Posterior vena cava (tissue), 2 donors: ENCODE measurements at regions not wholly inside any gene's neighbourhood (a gene's known extent, or its start where the extent isn't known, plus 50 kb on each side); places are given as distances from the start of the nearest gene placed in this dataset.

Experiments
- DNase-seq: peaks from one replicate; pipeline ENCODE4 v3.0.0-alpha.2; 2020; ENCODE audit warnings: low spot score
- intact Hi-C, 2 donors: fragments of 100-400 bp; cut with DNase I; formaldehyde crosslinking; loops; one replicate each; pipeline versions ENCODE4 v1.14.1 to v1.14.2; 2022 to 2023
- donor health status: DM: yes; HTN: yes; CAD: no.
- donor health status: DM: yes; HTN: yes; CAD: no.

GRCh38 chr15:77714555-77714954 is 81.8 kb upstream of the LINGO1 start:
- DNase-seq = no peak
- intact Hi-C loops = no loop called here

DNA sequence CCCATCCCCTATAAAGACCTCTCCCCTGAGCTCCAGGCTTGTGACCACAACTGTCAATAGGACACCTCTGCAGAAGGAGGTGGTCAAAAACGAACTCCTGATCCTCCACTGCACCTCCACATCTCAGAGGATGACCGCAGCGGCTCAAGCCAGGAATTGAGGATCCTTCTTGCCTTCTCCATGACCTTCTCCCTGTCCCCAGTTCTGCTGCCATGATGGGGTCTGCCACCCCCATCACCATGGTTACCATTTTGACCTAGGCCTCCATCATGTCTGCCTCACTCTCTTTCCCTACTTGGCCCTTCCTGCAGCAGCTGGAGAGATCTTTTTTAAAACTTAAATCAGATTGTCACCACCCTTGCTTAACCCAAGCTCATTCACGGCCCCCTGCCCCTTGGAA is 81.3 kb upstream of the LINGO1 start:
- DNase-seq = no peak
- intact Hi-C loops = no loop called here

DNA sequence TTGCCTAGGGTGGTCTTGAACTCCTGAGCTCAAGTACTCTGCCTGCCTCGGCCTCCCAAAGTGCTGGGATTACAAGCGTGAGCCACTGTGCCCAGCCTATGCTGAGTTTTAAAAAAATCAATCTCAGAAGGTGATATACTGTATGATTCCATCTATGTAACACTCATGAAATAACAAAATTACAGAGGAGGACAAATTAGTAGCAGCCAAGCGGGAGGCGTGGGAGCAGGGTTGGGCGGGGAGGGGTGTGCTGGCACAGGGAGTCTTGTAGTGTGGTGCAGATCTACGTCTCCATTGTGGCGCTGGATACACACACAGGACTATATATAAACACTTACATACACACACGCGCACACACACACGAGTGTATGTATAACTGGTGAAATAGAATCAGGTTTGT is 80.6 kb upstream of the LINGO1 start:
- intact Hi-C loops = no loop called here
- DNase-seq = no peak

DNA sequence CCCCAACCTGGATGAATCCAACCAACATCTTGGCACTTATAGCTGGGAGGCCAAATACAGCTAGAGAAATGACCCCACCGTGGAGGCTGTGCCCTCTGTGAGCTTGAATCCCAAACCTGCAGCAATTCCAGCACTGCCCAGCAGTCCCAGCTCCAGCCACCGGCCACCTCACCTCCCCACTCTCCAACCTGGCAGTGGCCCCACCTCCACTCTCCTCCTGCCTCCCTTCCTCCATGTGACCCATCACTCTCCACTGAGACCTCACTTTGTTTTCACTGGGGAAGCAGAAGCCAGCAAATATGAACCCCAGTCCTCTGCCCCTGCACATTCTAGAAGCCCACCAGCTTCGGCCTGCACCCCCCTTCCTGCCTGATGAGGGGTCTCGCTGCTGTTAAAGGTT is 79.7 kb upstream of the LINGO1 start:
- no peak for DNase-seq
- intact Hi-C loops = no loop called here

DNA sequence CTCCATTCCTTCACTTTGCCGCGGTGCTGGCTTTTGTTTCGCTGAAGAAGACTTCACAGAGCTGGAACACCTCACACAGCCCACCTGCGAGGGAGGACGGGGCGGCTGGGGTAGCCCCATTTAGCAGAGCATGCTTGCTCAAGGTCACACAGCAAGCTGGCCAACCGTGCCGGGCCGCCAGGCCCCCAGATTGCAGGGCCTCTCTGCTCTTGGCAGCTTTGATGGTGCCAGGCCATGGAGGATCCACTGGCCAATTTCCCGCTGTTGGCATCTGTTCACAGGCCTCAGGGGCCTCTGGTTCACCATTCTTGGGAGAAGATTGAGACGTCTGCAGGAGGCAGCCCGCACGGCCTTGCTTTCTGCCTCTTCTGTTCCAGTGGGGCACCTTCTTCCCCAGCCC is 77.9 kb upstream of the LINGO1 start:
- intact Hi-C loops = no loop called here

GRCh38 chr15:77710206-77710605 is 77.5 kb upstream of the LINGO1 start:
- no peak for DNase-seq
- intact Hi-C loops = no loop called here

More for the DNA sequence above, 77.9 kb upstream of the LINGO1 start:
- no peak for DNase-seq

GRCh38 chr15:77709135-77709886 is 76.6 kb upstream of the LINGO1 start:
- no peak for DNase-seq
- intact Hi-C loops = no loop called here

DNA sequence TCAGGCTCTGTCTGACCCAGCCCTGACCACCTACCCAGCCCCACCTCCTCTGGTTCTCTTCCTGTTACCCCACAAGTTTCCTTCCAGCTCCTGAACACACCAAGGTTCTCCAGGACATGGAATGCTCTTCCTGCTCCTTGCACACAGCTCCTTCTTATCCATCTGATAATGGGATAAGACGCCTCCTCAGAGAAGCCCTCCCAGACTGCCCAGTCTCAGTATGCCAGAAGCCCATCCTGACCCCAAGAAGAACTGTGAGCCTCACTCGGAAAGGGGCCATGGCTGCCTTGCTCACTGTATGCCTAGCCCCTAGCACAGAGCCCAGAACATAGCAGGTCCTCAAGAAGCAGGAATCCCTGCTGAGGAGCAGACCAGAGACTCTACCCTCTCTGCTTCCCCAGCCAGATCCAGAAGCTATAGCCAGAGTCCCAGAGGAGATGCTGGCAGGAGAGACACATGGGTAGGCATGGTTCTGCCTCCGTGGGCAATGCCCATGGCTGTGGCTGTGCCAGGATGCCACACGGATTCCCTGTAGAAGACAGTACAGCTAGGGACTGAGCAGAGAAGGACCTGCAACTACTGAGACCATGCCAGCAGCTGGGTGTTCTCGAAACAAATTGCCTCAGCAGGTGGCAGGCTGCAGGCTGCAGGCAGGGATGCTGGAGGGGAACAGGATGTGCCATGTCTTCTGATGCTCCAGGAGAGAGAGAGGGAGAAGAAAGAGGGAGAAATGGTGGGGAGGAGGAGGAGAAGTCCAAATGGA is 74.0 kb upstream of the LINGO1 start:
- DNase-seq = no peak
- intact Hi-C loops = no loop called here

GRCh38 chr15:77702211-77702957 is 69.7 kb upstream of the LINGO1 start:
- intact Hi-C loops = no loop called here
- no peak for DNase-seq

DNA sequence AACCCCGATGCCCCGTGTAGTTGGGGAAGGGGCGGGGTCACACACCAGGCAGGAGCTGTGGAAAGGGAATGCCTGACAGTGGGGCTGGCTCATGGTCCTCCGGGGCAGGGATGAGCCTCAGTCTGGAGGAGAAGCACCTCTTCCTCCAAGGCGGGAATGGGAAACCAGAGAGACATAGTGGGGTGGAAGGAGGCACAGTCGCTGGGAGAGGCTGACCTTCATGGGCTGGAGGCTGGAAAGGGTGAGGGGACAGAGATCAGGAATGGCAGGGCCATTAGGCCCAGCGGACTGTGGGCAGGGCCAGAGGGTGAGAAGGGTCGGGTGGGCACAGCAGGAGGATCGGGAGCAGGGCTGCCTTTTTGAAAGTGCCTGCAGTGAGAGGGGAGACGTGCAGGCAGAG is 65.8 kb upstream of the LINGO1 start:
- DNase-seq = no peak
- intact Hi-C loops = loop anchor here in 1 of 2 donors (10.0 kb wide), 1 partner anchor 64 kb away; the partner anchor contains the start of gene LINGO1

DNA sequence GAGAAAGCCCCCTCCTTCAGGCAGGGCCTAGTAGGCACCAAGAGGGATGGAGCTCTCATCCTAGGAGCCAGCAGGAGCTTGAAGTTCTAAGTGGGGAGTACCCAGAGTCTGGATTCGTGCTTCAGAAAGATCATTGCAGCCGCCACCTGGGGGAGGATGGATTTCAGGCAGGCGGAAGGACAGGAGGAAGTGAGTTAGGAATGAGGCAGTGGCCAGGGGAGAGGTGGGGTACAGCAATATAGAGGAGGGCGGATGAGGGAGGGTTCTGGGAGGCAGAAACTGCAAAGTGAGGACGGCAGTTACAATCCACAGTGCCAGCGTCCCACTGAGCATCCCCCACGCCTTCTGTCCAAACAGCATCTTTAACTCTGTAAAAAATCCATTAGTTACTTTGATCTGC is 65.2 kb upstream of the LINGO1 start:
- DNase-seq = no peak
- intact Hi-C loops = loop anchor here in 1 of 2 donors (10.0 kb wide), 1 partner anchor 63 kb away; the partner anchor contains the start of gene LINGO1

GRCh38 chr15:77696871-77697270 is 64.2 kb upstream of the LINGO1 start:
- intact Hi-C loops = loop anchor here in 1 of 2 donors (10.0 kb wide), 1 partner anchor 62 kb away; the partner anchor contains the start of gene LINGO1

DNA sequence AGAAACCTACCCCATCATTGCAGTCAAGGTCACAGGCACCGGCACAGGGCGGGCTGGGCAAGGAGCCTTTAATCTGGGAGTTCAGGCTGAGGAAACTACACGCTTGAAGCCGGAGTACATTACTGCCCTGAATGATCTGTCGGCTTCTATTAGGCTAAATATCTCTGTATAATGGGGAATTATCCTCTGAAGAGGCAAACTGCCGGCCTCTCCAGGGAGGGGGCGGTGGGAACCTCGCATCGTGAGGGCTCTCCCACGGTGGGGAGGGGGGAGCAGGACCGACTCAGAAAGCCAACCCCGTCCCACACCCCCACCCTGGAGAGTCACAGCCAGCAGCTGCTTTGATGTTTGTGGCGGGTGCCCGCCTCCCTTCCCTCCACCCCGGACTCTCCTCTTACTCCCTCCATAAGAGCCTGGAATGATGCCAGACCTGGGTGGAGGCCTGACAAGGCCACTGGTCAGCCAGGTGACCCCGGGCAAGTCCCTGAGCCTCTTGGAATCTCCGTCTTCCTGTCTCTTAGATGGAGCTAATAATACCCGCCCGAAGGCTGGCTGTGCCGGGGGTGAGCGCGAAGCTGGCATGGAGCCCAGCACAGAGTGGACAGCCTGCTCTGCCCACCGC is 63.4 kb upstream of the LINGO1 start:
- DNase-seq = no peak
- intact Hi-C loops = loop anchor here in 1 of 2 donors (10.0 kb wide), 1 partner anchor 61 kb away; the partner anchor contains the start of gene LINGO1

More at GRCh38 chr15:77696871-77697270, 64.2 kb upstream of the LINGO1 start:
- no peak for DNase-seq

GRCh38 chr15:77695548-77695947 is 62.8 kb upstream of the LINGO1 start:
- no peak for DNase-seq
- intact Hi-C loops = loop anchor here in 1 of 2 donors (10.0 kb wide), 1 partner anchor 61 kb away; the partner anchor contains the start of gene LINGO1

DNA sequence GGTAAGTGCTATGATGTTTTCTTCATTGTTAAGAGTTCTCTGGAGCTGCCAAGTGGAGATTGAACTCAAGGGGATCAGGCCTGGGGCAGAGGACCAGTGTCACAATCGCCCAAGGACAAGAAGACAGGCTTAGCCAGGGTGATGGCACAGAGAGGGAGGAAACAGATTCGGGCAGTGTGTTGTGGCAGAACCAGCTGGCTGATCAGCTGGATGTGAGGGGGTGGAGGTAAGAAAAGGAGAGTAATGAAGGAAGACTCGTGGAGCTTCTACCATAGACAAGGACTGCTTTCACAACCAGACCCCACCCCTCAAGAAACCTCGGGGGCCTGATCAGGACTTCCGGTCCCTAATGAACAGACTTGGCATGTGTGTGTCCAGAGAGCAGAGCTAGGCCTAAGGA is 60.9 kb upstream of the LINGO1 start:
- DNase-seq = no peak
- intact Hi-C loops = loop anchor here in 1 of 2 donors (10.0 kb wide), 1 partner anchor 59 kb away; the partner anchor contains the start of gene LINGO1

GRCh38 chr15:77692614-77693013 is 59.9 kb upstream of the LINGO1 start:
- DNase-seq = no peak
- intact Hi-C loops = loop anchor here in 1 of 2 donors (10.0 kb wide), 1 partner anchor 58 kb away; the partner anchor contains the start of gene LINGO1

- no peak for DNase-seq
- intact Hi-C loops = loop anchor here in 1 of 2 donors (10.0 kb wide), 1 partner anchor 57 kb away; the partner anchor contains the start of gene LINGO1
These were observed 58.9 kb upstream of the LINGO1 start for GRCh38 chr15:77691607-77692006.

- DNase-seq = no peak
- intact Hi-C loops = loop anchor here in 1 of 2 donors (10.0 kb wide), 2 partner anchors 55 to 95 kb away; partner anchors contain the start of gene LINGO1
These were observed 57.1 kb upstream of the LINGO1 start for GRCh38 chr15:77689821-77690220.

DNA sequence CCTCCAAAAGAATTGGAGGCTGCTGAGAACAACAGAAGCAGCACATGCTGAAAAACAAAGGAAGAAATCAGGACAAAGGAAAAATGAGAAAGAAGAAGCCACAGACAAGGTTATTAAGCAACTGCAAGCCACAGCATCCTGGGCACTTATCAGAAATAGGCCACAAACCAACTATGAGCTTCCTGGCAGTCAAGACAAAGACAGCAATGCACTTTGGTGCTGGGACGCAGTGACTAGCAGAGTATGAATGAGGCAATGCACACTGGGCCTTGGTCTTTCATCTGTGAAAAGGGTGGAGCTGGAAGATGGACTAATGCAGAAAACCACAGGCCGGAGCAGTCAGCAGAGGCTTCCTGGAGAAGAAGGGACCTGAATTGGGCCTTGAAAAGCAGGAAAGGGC is 56.0 kb upstream of the LINGO1 start:
- intact Hi-C loops = loop anchor here in 1 of 2 donors (10.0 kb wide), 1 partner anchor 96 kb away; no protein-coding TSS in a partner anchor
- no peak for DNase-seq
